Duodenal mucosa (tissue), 2 donors: ENCODE measurements at regions not wholly inside any gene's neighbourhood (a gene's known extent, or its start where the extent isn't known, plus 50 kb on each side); places are given as distances from the start of the nearest gene placed in this dataset.

Source experiments
- H3K27ac ChIP-seq: one replicate; pipeline ENCODE4 v1.7.0; 2013; ENCODE audit warnings: low read depth, low read length
- H3K27me3 ChIP-seq, 2 donors: one replicate each; pipeline ENCODE4 v1.7.0; 2013; ENCODE audit warnings: low read length in 2 of 2, control low read depth in 1 of 2; ENCODE audit not compliant: insufficient read depth in 2 of 2, control insufficient read depth in 1 of 2
- H3K36me3 ChIP-seq, 2 donors: one replicate each; pipeline ENCODE4 v1.7.0; 2013; ENCODE audit warnings: low read length in 2 of 2, control low read depth in 1 of 2; ENCODE audit not compliant: insufficient read depth in 2 of 2, control insufficient read depth in 1 of 2
- H3K4me1 ChIP-seq, 2 donors: one replicate each; pipeline ENCODE4 v1.7.0; 2013; ENCODE audit warnings: low read length in 2 of 2, control low read depth in 1 of 2; ENCODE audit not compliant: insufficient read depth in 2 of 2, control insufficient read depth in 1 of 2
- H3K4me3 ChIP-seq, 2 donors: one replicate each; pipeline ENCODE4 v1.7.0; 2013; ENCODE audit warnings: low read length in 2 of 2, low read depth in 1 of 2
- H3K9ac ChIP-seq, 2 donors: one replicate each; pipeline ENCODE4 v1.7.0; 2013; ENCODE audit warnings: low read length in 2 of 2, low read depth in 1 of 2
- H3K9me3 ChIP-seq, 2 donors: one replicate each; pipeline ENCODE4 v1.7.0; 2013; ENCODE audit warnings: low read length in 2 of 2, control low read depth in 1 of 2; ENCODE audit not compliant: control insufficient read depth in 1 of 2

GRCh38 chr10:106133451-106133850 is 1031.1 kb downstream of the SORCS1 start:
- Histone ChIP-seq H3K9me3 (no peaks in the 10 kb centered on the region), H3K36me3 (no peaks in the 10 kb centered on the region), H3K27ac (no peak overlapping the region), H3K4me1 (no peaks in the 10 kb centered on the region), H3K9ac (no peak overlapping the region), H3K27me3 (no peaks in the 10 kb centered on the region), H3K4me3 (no peak overlapping the region)

GRCh38 chr10:106132956-106133355 is 1031.5 kb downstream of the SORCS1 start:
- Histone ChIP-seq H3K9me3 (no peaks in the 10 kb centered on the region), H3K4me1 (no peaks in the 10 kb centered on the region), H3K27me3 (no peaks in the 10 kb centered on the region), H3K36me3 (no peaks in the 10 kb centered on the region), H3K9ac (no peak overlapping the region), H3K27ac (no peak overlapping the region), H3K4me3 (no peak overlapping the region)

GRCh38 chr10:106114656-106115186 is 1049.8 kb downstream of the SORCS1 start:
- H3K27ac ChIP-seq, result no peak overlapping the region
- no peak overlapping the region for H3K9ac ChIP-seq
- no peak overlapping the region for H3K4me3 ChIP-seq
- no peaks in the 10 kb centered on the region for H3K4me1 ChIP-seq
- peaks cover 2 to 4% of the 10 kb centered on the region in 2 donors for H3K9me3 ChIP-seq
- H3K36me3 ChIP-seq, result no peaks in the 10 kb centered on the region
- H3K27me3 ChIP-seq, result no peaks in the 10 kb centered on the region

GRCh38 chr10:106111246-106111645 is 1053.3 kb downstream of the SORCS1 start:
- no peaks in the 10 kb centered on the region for H3K4me1 ChIP-seq
- H3K36me3 ChIP-seq, result no peaks in the 10 kb centered on the region
- H3K27me3 ChIP-seq, result no peaks in the 10 kb centered on the region
- H3K9me3 ChIP-seq, result peaks cover 0 to 4% of the 10 kb centered on the region in 2 donors
- no peak overlapping the region for H3K4me3 ChIP-seq
- no peak overlapping the region for H3K27ac ChIP-seq
- no peak overlapping the region for H3K9ac ChIP-seq

GRCh38 chr10:106107706-106108105 is 1056.8 kb downstream of the SORCS1 start:
- Histone ChIP-seq H3K27ac (no peak overlapping the region), H3K4me1 (no peaks in the 10 kb centered on the region), H3K27me3 (no peaks in the 10 kb centered on the region), H3K9me3 (no peaks in the 10 kb centered on the region), H3K36me3 (no peaks in the 10 kb centered on the region), H3K4me3 (no peak overlapping the region), H3K9ac (no peak overlapping the region)

GRCh38 chr10:106106114-106106513 is 1058.4 kb downstream of the SORCS1 start:
- Histone ChIP-seq H3K4me3 (no peak overlapping the region), H3K27ac (no peak overlapping the region), H3K9ac (no peak overlapping the region), H3K4me1 (no peaks in the 10 kb centered on the region), H3K27me3 (no peaks in the 10 kb centered on the region), H3K9me3 (no peaks in the 10 kb centered on the region), H3K36me3 (no peaks in the 10 kb centered on the region)

- Histone ChIP-seq H3K36me3 (no peaks in the 10 kb centered on the region), H3K27ac (no peak overlapping the region), H3K9me3 (no peaks in the 10 kb centered on the region), H3K9ac (no peak overlapping the region), H3K4me3 (no peak overlapping the region), H3K27me3 (no peaks in the 10 kb centered on the region), H3K4me1 (no peaks in the 10 kb centered on the region)
These were observed 1074.7 kb downstream of the SORCS1 start for GRCh38 chr10:106089855-106090254.

GRCh38 chr10:106086391-106086790 is 1078.1 kb downstream of the SORCS1 start:
- Histone ChIP-seq H3K9me3 (no peaks in the 10 kb centered on the region), H3K4me3 (no peak overlapping the region), H3K9ac (no peak overlapping the region), H3K27ac (no peak overlapping the region), H3K4me1 (no peaks in the 10 kb centered on the region), H3K36me3 (no peaks in the 10 kb centered on the region), H3K27me3 (no peaks in the 10 kb centered on the region)

- Histone ChIP-seq H3K4me1 (no peaks in the 10 kb centered on the region), H3K36me3 (no peaks in the 10 kb centered on the region), H3K27me3 (no peaks in the 10 kb centered on the region), H3K9ac (no peak overlapping the region), H3K27ac (no peak overlapping the region), H3K4me3 (no peak overlapping the region), H3K9me3 (no peaks in the 10 kb centered on the region)
These were observed 1080.9 kb downstream of the SORCS1 start for GRCh38 chr10:106083572-106083971.

GRCh38 chr10:106082865-106083264 is 1081.6 kb downstream of the SORCS1 start:
- no peaks in the 10 kb centered on the region for H3K9me3 ChIP-seq
- no peak overlapping the region for H3K27ac ChIP-seq
- no peaks in the 10 kb centered on the region for H3K4me1 ChIP-seq
- H3K36me3 ChIP-seq, result no peaks in the 10 kb centered on the region
- H3K27me3 ChIP-seq, result no peaks in the 10 kb centered on the region
- H3K4me3 ChIP-seq, result no peak overlapping the region
- H3K9ac ChIP-seq, result no peak overlapping the region
